Testis (tissue), 2 donors: ENCODE measurements at regions not wholly inside any gene's neighbourhood (a gene's known extent, or its start where the extent isn't known, plus 50 kb on each side); places are given as distances from the start of the nearest gene placed in this dataset.

Experiments
- POLR2A ChIP-seq: fragments of 450-650 bp; IDR thresholded peaks from one replicate; pipeline ENCODE4 v1.6.1; 2017; ENCODE audit warnings: antibody characterized with exemption, mild to moderate bottlenecking, moderate library complexity
- TF ChIP-seq, protein P1 (sequence below), 3 experiments: fragments of 450-650 bp in 2 of 3; fragments of 200-600 bp in 1 of 3; sonication (generic) in 1 of 3; IDR thresholded peaks; one replicate each; pipeline ENCODE4 v1.5.1; 2016 to 2019; ENCODE audit warnings: antibody characterized with exemption in 3 of 3, mild to moderate bottlenecking in 2 of 3, moderate library complexity in 1 of 3

DNA sequence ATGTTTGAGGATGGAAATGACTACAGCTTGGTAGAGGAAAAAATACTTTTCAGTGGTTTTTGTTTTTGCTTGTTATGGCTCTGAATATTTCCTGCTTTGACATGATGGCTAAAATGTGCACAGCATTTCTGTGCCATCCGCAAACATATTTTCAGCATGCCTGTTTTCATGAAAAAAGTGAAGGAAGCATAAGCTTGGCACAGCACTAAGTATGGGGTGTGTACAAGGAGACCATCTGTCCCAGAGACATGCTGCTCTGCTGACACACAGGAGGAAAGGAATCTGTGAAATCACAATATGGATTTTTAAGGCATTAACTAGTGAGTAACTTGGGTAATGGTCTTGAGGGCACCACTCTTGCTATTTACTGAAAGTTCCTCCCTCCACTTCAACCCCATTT is 595.5 kb downstream of the RWDD3 start:
- TF ChIP-seq, protein P1, sequence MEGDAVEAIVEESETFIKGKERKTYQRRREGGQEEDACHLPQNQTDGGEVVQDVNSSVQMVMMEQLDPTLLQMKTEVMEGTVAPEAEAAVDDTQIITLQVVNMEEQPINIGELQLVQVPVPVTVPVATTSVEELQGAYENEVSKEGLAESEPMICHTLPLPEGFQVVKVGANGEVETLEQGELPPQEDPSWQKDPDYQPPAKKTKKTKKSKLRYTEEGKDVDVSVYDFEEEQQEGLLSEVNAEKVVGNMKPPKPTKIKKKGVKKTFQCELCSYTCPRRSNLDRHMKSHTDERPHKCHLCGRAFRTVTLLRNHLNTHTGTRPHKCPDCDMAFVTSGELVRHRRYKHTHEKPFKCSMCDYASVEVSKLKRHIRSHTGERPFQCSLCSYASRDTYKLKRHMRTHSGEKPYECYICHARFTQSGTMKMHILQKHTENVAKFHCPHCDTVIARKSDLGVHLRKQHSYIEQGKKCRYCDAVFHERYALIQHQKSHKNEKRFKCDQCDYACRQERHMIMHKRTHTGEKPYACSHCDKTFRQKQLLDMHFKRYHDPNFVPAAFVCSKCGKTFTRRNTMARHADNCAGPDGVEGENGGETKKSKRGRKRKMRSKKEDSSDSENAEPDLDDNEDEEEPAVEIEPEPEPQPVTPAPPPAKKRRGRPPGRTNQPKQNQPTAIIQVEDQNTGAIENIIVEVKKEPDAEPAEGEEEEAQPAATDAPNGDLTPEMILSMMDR (IDR thresholded peaks at IDR 0.05) = no peak
- no peak for TF ChIP-seq POLR2A
